ENCODE measurements at regions not wholly inside any gene's neighbourhood (a gene's known extent, or its start where the extent isn't known, plus 50 kb on each side); places are given as distances from the start of the nearest gene placed in this dataset.

- TF ChIP-seq MEF2D (CRISPR knock-in tag; IDR thresholded peaks at IDR 0.05) = no peak
- TF ChIP-seq ADNP (CRISPR knock-in tag; IDR thresholded peaks at IDR 0.05) = no peak
- TF ChIP-seq YEATS4 (CRISPR knock-in tag; IDR thresholded peaks at IDR 0.05; ENCODE audit: borderline replicate concordance) = no peak
- TF ChIP-seq ETV6 (CRISPR knock-in tag; conservative IDR thresholded peaks at IDR 0.05) = no peak
- TF ChIP-seq CREBL2 (CRISPR knock-in tag; IDR thresholded peaks at IDR 0.05; ENCODE audit: borderline replicate concordance) = no peak
- TF ChIP-seq SP5 (CRISPR knock-in tag; IDR thresholded peaks at IDR 0.05; ENCODE audit: borderline replicate concordance, low read depth) = no peak
Measured at GRCh38 chr14:62431496-62431895, 613.8 kb downstream of the KCNH5 start (continued).

DNA sequence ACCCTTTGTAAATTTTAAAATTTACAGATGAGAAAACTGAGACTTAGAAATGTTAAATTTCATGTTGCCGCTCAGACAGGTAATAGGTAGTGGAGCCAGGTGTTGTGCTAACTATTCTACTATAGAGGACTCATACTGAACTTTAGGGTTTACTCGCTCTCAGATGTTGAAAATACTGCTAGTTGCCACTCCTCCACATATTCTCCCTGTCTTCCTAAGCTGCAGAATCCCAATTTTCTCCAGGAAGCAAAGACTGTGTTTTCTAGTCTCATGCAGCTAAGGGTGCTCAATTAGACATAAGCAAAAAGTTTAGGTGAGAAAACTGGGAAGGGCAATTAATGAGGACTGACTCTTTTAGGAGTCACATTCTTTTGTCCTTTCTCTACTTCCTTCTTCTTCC, 612.3 kb downstream of the KCNH5 start:
- in situ Hi-C loops (cut with HindIII; ENCODE audit: extremely low pct_ligation_motif_present, low pct_unique_long_range_greater_than_20kb) = no loop called here
- DNase-seq (ENCODE audit: low spot score) = no peak
- CTCF ChIA-PET (ENCODE audit: low intra/inter-chr PET ratio, low total read pairs) = no interaction called here
- BruUV-seq (replicated peaks) = no TSS peak
- Histone ChIP-seq H2AFZ (ENCODE audit: low read length) (no peak overlapping the region), H3K9ac (ENCODE audit: insufficient read depth, low read depth, low read length) (no peak overlapping the region), H3K27me3 (ENCODE audit: control insufficient read depth in 1 of 2, insufficient read depth in 2 of 2, low read length in 2 of 2) (no peaks in the 10 kb centered on the region; a peak in 1 of 5 replicates), H4K20me1 (ENCODE audit: insufficient read depth, low read length) (no peaks in the 10 kb centered on the region), H3K4me2 (ENCODE audit: low read depth, low read length) (no peak overlapping the region), H3K27ac (ENCODE audit: extremely low read length, insufficient read depth, low read length) (no peak overlapping the region), H3K4me3 (replicated peaks in 1 of 3; ENCODE audit: insufficient read depth in 1 of 3, low read depth in 2 of 3, low read length in 3 of 3) (no peak overlapping the region), H3K79me2 (ENCODE audit: insufficient read depth, low read length) (no peaks in the 10 kb centered on the region), H3K9me3 (ENCODE audit: low read length) (peaks cover 84% of the 10 kb centered on the region), H3K4me1 (ENCODE audit: insufficient read depth, low read length) (no peaks in the 10 kb centered on the region), H3K36me3 (replicated peaks in 1 of 2; ENCODE audit: control insufficient read depth in 1 of 2, insufficient read depth in 2 of 2, low read length in 2 of 2) (no peaks in the 10 kb centered on the region)
- POLR2A ChIA-PET = no interaction called here
- WGBS (ENCODE audit: low lambda C conversion rate) = 1% methylated on average over 2 of the region's 2 CpGs
- intact Hi-C loops (cut with micrococcal nuclease; ENCODE audit: unreplicated experiment) = no loop called here
- ATAC-seq = no peak
- FAIRE-seq = no peak
- no peak for TF ChIP-seq ZBTB3 (CRISPR knock-in tag; IDR thresholded peaks at IDR 0.05; ENCODE audit: borderline replicate concordance, low read depth)
- no peak for TF ChIP-seq ATF1 (CRISPR knock-in tag; IDR thresholded peaks at IDR 0.05)
- TF ChIP-seq REL (CRISPR knock-in tag; conservative IDR thresholded peaks at IDR 0.05) = no peak
- TF ChIP-seq ZNF180 (CRISPR knock-in tag; IDR thresholded peaks at IDR 0.05; ENCODE audit: borderline replicate concordance, low read depth) = no peak
- TF ChIP-seq MAZ (IDR thresholded peaks at IDR 0.05; ENCODE audit: borderline replicate concordance, low read depth, low read length) = no peak
- no peak for TF ChIP-seq MAZ (CRISPR knock-in tag; IDR thresholded peaks at IDR 0.05; ENCODE audit: low read depth)
- TF ChIP-seq ZNF788 (CRISPR knock-in tag; IDR thresholded peaks at IDR 0.05; ENCODE audit: borderline replicate concordance) = no peak
- no peak for TF ChIP-seq PHB2 (IDR thresholded peaks at IDR 0.05; ENCODE audit: partially characterized antibody)
- no peak for TF ChIP-seq CHCHD3 (CRISPR knock-in tag; IDR thresholded peaks at IDR 0.05)
- no peak for TF ChIP-seq ADNP (CRISPR knock-in tag; IDR thresholded peaks at IDR 0.05)
- TF ChIP-seq KLF12 (CRISPR knock-in tag; IDR thresholded peaks at IDR 0.05; ENCODE audit: borderline replicate concordance) = no peak
- no peak for TF ChIP-seq SOX6 (IDR thresholded peaks at IDR 0.05)
- TF ChIP-seq SOX6 (CRISPR knock-in tag; IDR thresholded peaks at IDR 0.05) = no peak
- no peak for TF ChIP-seq NFE2 (CRISPR knock-in tag; IDR thresholded peaks at IDR 0.05)
- no peak for TF ChIP-seq GABPB1 (CRISPR knock-in tag; IDR thresholded peaks at IDR 0.05)
- TF ChIP-seq ZSCAN29 (CRISPR knock-in tag; conservative IDR thresholded peaks at IDR 0.05) = no peak
- no peak for TF ChIP-seq MAFF (IDR thresholded peaks at IDR 0.05; ENCODE audit: low read depth, low read length)
- TF ChIP-seq, protein P1, sequence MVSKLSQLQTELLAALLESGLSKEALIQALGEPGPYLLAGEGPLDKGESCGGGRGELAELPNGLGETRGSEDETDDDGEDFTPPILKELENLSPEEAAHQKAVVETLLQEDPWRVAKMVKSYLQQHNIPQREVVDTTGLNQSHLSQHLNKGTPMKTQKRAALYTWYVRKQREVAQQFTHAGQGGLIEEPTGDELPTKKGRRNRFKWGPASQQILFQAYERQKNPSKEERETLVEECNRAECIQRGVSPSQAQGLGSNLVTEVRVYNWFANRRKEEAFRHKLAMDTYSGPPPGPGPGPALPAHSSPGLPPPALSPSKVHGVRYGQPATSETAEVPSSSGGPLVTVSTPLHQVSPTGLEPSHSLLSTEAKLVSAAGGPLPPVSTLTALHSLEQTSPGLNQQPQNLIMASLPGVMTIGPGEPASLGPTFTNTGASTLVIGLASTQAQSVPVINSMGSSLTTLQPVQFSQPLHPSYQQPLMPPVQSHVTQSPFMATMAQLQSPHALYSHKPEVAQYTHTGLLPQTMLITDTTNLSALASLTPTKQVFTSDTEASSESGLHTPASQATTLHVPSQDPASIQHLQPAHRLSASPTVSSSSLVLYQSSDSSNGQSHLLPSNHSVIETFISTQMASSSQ (IDR thresholded peaks at IDR 0.05; ENCODE audit: low read depth) = no peak
- TF ChIP-seq, protein P1 (CRISPR knock-in tag; IDR thresholded peaks at IDR 0.05; ENCODE audit: borderline replicate concordance) = no peak

Measured in HepG2 (cell line).